GM19463 (cell line): ENCODE measurements at regions not wholly inside any gene's neighbourhood (a gene's known extent, or its start where the extent isn't known, plus 50 kb on each side); places are given as distances from the start of the nearest gene placed in this dataset.
"Not testable (repeated sequence)": the region's sequence is repeated elsewhere in the genome, so short reads cannot be mapped to it uniquely, and the experiment has no call there.

ENCODE experiments used
- ATAC-seq: cut with Tn5 transposase; IDR thresholded peaks from one replicate; pipeline ENCODE4 v1.9.1; 2021; ENCODE audit warnings: mild to moderate bottlenecking, moderate library complexity; ENCODE audit not compliant: unreplicated experiment

GRCh38 chr2:111551428-111551827 is 332.6 kb downstream of the ANAPC1 start:
- not testable (repeated sequence) for ATAC-seq

- not testable (repeated sequence) for ATAC-seq
Observed at GRCh38 chr2:111552625-111553024, 331.4 kb downstream of the ANAPC1 start.

GRCh38 chr2:111559301-111559700 is 324.7 kb downstream of the ANAPC1 start:
- ATAC-seq: not testable (repeated sequence)

GRCh38 chr2:111559814-111560213 is 324.2 kb downstream of the ANAPC1 start:
- not testable (repeated sequence) for ATAC-seq

- not testable (repeated sequence) for ATAC-seq
Observed at GRCh38 chr2:111566068-111566467, 317.9 kb downstream of the ANAPC1 start.

GRCh38 chr2:111567233-111567632 is 316.8 kb downstream of the ANAPC1 start:
- ATAC-seq: not testable (repeated sequence)

- ATAC-seq: not testable (repeated sequence)
Observed at GRCh38 chr2:111569356-111570199, 314.4 kb downstream of the ANAPC1 start.

- ATAC-seq: peak; percentile 62
Observed at GRCh38 chr2:111570300-111571114, 313.5 kb downstream of the ANAPC1 start.

GRCh38 chr2:111574803-111575202 is 309.2 kb downstream of the ANAPC1 start:
- not testable (repeated sequence) for ATAC-seq

GRCh38 chr2:111577154-111577885 is 306.7 kb downstream of the ANAPC1 start:
- ATAC-seq: not testable (repeated sequence)

- not testable (repeated sequence) for ATAC-seq
Observed at GRCh38 chr2:111579500-111580134, 304.4 kb downstream of the ANAPC1 start.

GRCh38 chr2:111580616-111581015 is 303.4 kb downstream of the ANAPC1 start:
- ATAC-seq: not testable (repeated sequence)

- ATAC-seq: not testable (repeated sequence)
Observed at GRCh38 chr2:111582090-111582489, 301.9 kb downstream of the ANAPC1 start.

GRCh38 chr2:111583480-111583879 is 300.5 kb downstream of the ANAPC1 start:
- ATAC-seq: not testable (repeated sequence)

- ATAC-seq: not testable (repeated sequence)
Observed at GRCh38 chr2:111584540-111584939, 299.5 kb downstream of the ANAPC1 start.

GRCh38 chr2:111584950-111585349 is 299.0 kb downstream of the ANAPC1 start:
- not testable (repeated sequence) for ATAC-seq

GRCh38 chr2:111586014-111586413 is 298.0 kb downstream of the ANAPC1 start:
- ATAC-seq: not testable (repeated sequence)

GRCh38 chr2:111595072-111595471 is 288.9 kb downstream of the ANAPC1 start:
- not testable (repeated sequence) for ATAC-seq

- ATAC-seq: not testable (repeated sequence)
Observed at GRCh38 chr2:111596808-111597705, 286.9 kb downstream of the ANAPC1 start.
